ENCODE measurements at regions not wholly inside any gene's neighbourhood (a gene's known extent, or its start where the extent isn't known, plus 50 kb on each side); places are given as distances from the start of the nearest gene placed in this dataset.

DNA sequence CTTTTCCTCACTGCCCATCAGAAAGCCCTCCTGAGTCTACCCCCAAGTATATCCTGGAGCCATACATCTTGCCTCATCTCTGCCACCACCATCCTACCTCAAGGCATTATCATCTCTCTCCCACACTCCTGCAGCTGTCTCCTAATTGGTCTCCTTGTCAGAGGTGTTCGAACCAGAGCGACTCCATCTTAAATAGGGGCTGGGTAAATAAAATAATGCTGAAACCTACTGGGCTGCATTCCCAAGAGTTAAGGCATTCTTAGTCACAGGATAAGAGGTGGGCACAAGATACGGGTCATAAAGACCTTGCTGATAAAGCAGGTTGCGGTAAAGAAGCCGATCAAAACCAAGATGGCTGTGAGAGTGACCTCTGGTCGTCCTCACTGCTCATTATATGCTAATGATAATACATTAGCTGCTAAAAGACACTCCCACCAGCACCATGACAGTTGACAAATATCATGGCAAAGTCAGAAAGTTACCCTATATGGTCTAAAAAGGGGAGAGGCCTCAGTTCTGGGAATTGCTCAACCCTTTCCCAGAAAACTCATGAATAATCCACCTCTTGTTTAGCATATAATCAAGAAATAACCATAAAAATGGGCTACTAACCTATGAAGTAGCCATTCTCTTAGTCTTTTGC is 97.0 kb upstream of the C16orf82 start:
- Histone ChIP-seq H3K4me3 (no peak overlapping the region), H3K27me3 (no peaks in the 10 kb centered on the region), H3K36me3 (no peaks in the 10 kb centered on the region), H3K4me1 (no peaks in the 10 kb centered on the region), H3K27ac (no peak overlapping the region), H3K9me3 (no peaks in the 10 kb centered on the region)
- intact Hi-C loops (cut with DNase I), result no loop called here
- DNase-seq, result no peak
- 78 to 84% methylated on average over 6 of the region's 6 CpGs for WGBS, 2 donors
- no peak for TF ChIP-seq EP300 (IDR thresholded peaks at IDR 0.05)
- TF ChIP-seq POLR2A (IDR thresholded peaks at IDR 0.05), result no peak
- TF ChIP-seq CTCF (IDR thresholded peaks at IDR 0.05), result no peak
- no peak for TF ChIP-seq POLR2AphosphoS5 (IDR thresholded peaks at IDR 0.05)

DNA sequence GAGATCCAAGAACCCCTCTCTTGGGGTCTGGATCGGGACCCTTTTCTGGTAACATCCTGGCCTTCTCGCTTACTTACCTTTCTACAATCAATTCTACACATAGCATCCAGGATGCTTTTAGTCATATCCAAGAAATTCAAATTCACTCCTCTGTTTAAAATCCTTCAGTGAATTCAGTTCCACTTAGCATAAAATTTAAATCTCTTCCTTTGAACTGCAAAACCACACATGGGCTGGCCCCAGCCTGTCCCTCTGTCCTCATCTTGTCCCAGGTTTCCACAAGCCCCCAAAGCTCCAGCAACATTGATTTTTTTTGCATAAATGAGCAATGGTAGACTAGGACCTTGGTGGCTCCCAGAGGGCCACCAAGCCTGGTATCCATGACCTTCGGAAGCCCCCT is 96.4 kb upstream of the C16orf82 start:
- Histone ChIP-seq H3K4me1 (no peaks in the 10 kb centered on the region), H3K27ac (no peak overlapping the region), H3K9me3 (no peaks in the 10 kb centered on the region), H3K27me3 (no peaks in the 10 kb centered on the region), H3K4me3 (no peak overlapping the region), H3K36me3 (no peaks in the 10 kb centered on the region)
- no peak for DNase-seq
- intact Hi-C loops (cut with DNase I), result no loop called here
- 77 to 93% methylated on average over 3 of the region's 3 CpGs for WGBS, 2 donors
- no peak for TF ChIP-seq CTCF (IDR thresholded peaks at IDR 0.05)
- no peak for TF ChIP-seq POLR2A (IDR thresholded peaks at IDR 0.05)

DNA sequence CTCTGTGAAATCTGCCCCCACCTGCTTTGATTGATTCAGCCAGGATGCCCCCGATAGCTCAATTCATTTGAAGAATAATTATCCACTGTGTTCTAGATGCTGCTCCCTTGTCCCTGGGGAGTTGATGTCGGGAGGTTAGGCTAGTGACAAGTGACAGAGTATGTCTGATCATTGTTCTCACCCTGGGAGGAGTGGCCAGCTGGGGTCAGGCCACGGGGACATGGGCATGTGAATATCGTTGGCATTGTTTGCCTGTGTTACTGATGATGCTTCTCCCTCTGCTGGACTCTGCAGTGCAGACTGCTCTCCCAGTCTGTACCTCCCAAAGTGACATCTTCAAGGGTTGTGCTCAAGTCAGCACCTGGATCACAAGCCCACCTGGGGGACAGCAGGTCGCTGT is 89.9 kb upstream of the C16orf82 start:
- no peak for TF ChIP-seq CTCF (IDR thresholded peaks at IDR 0.05)
- DNase-seq, result no peak
- Histone ChIP-seq H3K4me1 (no peaks in the 10 kb centered on the region), H3K27me3 (no peaks in the 10 kb centered on the region), H3K27ac (no peak overlapping the region), H3K4me3 (no peak overlapping the region), H3K36me3 (no peaks in the 10 kb centered on the region), H3K9me3 (no peaks in the 10 kb centered on the region)
- WGBS, 2 donors, result 55 to 70% methylated on average over 5 of the region's 5 CpGs
- intact Hi-C loops (cut with DNase I), result no loop called here

DNA sequence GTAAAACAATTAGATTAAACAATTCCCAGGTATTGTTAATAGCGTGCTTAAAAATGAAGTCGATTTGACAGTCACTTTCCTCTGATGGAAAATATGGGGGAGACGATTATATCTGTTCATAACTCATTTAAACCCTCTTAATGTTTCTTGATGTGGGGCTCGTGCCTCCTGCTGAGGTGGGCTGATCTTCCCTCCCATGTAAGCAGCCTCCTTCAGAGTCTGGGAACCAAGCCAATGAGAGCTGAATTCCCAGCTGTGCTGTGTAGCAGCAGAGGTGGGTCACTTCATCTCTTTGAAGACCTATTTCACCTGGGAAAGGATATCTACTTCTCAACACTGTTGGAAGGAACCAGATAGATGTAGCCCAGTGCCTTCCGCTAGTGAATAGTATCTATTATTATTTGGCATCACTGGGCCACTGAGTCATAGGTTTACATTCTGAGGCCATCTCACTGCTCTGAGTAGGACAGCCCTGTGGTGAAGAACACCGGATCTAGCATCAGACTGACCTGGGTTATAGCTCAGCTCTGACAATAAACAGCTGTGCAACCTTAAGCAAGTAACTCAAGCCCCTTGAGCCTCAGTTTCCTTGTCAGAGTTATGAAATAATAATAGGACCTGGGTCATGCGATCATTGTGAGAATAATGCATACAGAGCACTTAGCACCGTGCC is 85.3 kb upstream of the C16orf82 start:
- Histone ChIP-seq H3K4me1 (no peaks in the 10 kb centered on the region), H3K9me3 (no peaks in the 10 kb centered on the region), H3K4me3 (no peak overlapping the region), H3K36me3 (no peaks in the 10 kb centered on the region), H3K27me3 (no peaks in the 10 kb centered on the region), H3K27ac (no peak overlapping the region)
- TF ChIP-seq EP300 (IDR thresholded peaks at IDR 0.05) (no peak), POLR2AphosphoS5 (IDR thresholded peaks at IDR 0.05) (no peak), CTCF (IDR thresholded peaks at IDR 0.05) (no peak), POLR2A (IDR thresholded peaks at IDR 0.05) (no peak)
- DNase-seq, result no peak
- intact Hi-C loops (cut with DNase I), result no loop called here
- 66 to 76% methylated on average over 8 of the region's 8 CpGs for WGBS, 2 donors

DNA sequence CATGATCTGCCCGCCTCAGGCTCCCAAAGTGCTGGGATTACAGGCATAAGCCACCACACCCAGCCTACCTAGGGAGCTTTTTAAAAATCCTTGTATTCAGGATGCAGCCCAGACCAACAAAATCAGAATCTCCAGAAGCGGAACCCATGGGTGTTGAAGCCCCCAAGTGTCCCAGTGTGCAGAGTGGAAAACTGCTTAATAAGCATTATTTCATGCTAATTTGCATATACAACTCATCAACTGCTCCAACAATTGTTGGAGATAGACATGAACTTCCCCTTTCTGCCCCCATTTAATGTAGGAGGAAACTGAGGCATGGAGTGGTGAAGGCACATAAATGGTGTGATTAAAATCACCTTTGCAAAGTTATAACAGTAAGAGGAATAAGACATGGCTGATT is 84.3 kb upstream of the C16orf82 start:
- 92 to 99% methylated on average over 2 of the region's 2 CpGs for WGBS, 2 donors
- Histone ChIP-seq H3K27me3 (no peaks in the 10 kb centered on the region), H3K36me3 (no peaks in the 10 kb centered on the region), H3K4me1 (no peaks in the 10 kb centered on the region), H3K9me3 (no peaks in the 10 kb centered on the region), H3K27ac (no peak overlapping the region), H3K4me3 (no peak overlapping the region)
- no peak for TF ChIP-seq POLR2AphosphoS5 (IDR thresholded peaks at IDR 0.05)
- DNase-seq, result no peak
- intact Hi-C loops (cut with DNase I), result no loop called here
